ENCODE measurements at regions not wholly inside any gene's neighbourhood (a gene's known extent, or its start where the extent isn't known, plus 50 kb on each side); places are given as distances from the start of the nearest gene placed in this dataset.
"Not testable (repeated sequence)": the region's sequence is repeated elsewhere in the genome, so short reads cannot be mapped to it uniquely, and the experiment has no call there.

DNA sequence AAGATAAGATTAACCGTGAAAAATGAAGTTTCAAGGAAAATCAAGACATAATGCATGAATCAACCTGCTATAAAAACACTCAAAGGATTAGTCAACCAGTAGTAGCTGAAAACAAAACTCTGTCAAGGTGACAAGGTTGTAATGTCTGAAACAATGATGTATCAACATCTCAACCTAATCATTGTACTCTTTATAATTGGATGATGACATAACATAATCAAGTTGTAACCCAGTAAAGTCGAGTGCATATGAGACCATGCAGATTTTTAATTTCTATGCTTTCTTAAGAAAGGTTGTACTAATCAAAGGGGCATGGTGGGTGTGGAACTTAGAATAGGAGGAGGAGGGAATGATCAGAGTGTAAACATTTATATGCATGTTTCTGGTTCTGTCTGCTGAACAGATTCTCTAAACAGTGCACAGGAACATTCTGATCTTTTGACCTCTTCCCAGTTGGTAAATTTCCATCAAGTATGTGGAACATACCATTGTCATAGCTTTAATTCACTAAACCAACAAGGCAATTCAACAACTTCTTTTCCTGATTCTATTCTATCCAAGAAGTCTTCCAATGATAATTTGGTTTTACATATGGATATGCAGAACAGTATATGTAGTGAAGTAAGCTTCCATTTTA lies 253.7 kb downstream of the TTC6 start:
- DNase-seq, result no peak

DNA sequence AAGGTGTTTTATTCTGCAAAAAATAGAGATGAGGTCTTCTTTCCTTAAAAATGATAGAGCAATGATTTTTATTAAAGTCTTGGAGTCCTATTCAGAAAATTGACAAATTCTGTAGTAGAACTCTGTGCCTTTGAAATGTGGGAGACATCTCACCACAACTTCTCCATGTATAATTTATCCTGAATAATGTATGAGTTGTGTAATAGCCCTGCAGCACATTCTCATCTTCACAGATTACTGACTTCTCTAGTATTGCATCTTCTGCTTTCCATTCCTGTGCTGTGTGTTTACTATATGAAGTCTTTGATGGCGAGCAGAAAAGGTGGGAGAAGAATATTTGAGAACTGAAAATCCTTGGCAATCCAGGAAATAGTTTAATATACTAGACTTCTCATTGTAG lies 255.6 kb downstream of the TTC6 start:
- DNase-seq, result no peak

DNA sequence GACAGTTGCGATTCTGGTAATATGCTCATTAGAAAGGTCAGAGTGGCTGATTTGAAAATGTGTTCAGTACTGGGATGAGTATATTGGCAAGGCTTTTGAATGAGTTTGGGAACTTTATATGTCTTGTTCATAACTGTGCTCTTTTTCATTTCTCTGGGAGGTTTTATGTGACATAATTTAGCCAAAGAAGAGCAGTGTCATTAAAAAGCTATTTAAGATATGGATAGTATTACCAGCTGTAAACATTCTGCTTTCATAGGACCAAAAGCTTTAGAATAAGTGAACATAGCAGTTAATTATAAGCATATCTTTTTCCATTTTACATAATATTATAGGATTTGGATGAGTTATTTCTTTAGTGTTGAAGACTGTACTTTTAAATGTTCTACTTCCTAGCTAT lies 260.4 kb downstream of the TTC6 start:
- no peak for DNase-seq

DNA sequence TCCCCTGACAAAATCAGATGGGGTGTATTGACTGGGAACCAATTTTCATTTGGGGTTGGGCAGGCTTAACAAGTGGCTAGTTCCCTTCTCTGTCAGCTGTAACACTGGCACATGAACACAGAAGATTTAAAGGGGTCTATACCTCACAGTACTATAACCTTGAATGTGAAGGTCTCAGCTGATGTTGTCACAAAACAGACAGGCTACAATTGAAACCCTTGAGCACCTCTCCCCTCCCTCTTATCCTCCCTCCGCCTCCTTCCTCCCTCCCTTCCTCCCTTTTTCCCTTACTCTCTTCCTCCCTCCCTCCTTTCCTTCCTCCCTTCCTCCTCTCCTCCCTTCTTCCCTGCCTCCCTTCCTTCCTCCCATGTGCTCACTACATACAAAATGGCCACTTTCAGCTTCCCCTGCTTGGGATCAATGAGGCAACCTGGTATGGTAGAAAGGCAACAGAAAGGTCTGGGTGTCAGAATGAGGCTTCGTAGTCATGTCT lies 262.4 kb downstream of the TTC6 start:
- no peak for DNase-seq

DNA sequence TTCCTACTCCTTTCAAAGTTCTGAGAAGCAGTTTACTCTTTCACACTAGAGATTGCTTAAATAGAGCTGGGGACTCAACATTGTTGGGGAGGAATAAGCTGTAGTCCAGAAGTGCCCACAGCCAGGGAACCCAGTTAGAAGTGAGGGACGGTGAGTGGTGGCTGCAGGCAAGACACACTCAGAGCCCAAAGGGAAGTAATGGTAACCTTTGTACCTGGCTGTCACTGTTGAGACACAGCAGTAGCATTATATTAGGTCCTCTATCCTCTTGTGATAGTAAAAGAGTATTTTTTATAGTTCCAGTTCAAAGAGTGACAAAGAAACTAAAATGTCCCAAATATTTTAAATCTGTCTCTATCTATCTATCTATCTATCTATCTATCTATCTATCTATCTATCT lies 263.3 kb downstream of the TTC6 start:
- DNase-seq, result no peak

DNA sequence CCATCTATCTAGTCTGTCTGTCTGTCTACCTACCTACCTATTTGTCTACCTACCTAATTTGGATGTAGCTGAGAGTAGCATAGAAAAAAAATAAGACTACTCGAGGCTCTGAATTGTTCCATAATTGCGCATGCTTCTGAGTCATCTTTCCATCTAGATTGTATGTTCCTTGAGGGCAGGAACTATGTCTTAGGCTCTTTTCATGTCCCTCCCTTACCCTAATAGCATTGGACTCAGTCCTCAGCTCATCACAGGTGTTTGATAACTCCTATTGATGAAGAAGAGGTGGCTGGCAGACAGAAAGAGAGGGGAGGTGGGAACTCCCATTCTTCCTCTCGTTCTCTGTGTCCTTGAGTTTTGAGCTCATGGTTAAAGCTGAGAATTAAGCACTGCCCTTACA lies 263.7 kb downstream of the TTC6 start:
- DNase-seq, result no peak

DNA sequence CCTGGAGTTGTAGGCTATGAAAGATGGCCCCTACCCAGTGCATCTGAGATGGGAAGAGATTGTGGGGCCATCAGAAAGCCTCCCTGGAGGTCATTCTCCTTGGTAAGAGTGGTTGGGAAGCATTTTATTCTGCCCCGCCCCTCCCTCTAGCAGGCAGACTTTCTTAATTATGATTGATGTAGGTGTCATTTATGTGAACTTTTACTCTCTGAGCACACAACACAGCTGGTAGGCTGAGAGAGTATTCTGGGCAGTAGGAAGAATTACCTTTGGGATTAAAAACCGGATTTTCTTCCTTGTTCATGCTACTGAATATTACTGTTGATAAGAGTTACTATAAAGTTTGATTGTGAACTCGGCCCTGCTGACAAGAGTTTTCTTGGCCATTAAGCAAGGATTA lies 266.8 kb downstream of the TTC6 start:
- DNase-seq, result no peak

DNA sequence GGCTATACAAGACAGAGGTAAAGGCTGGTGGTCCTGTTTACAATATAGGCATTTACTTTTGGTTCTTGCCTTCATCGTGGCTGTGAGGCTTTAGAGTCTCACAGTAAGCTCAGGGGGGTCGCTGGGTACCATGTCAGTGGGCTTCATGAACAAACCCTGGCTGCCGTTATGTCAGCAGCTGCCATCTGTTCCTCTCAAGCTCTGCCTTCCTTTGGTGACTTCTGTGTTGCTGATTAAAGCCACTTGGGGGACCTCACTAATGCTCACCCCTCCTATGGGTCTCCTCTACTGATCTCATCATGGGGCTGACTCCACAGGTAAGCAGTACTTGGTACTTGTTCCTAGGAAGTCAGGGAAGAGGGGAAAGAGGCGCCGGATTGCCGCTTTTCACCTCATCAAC lies 268.7 kb downstream of the TTC6 start:
- no peak for DNase-seq

DNA sequence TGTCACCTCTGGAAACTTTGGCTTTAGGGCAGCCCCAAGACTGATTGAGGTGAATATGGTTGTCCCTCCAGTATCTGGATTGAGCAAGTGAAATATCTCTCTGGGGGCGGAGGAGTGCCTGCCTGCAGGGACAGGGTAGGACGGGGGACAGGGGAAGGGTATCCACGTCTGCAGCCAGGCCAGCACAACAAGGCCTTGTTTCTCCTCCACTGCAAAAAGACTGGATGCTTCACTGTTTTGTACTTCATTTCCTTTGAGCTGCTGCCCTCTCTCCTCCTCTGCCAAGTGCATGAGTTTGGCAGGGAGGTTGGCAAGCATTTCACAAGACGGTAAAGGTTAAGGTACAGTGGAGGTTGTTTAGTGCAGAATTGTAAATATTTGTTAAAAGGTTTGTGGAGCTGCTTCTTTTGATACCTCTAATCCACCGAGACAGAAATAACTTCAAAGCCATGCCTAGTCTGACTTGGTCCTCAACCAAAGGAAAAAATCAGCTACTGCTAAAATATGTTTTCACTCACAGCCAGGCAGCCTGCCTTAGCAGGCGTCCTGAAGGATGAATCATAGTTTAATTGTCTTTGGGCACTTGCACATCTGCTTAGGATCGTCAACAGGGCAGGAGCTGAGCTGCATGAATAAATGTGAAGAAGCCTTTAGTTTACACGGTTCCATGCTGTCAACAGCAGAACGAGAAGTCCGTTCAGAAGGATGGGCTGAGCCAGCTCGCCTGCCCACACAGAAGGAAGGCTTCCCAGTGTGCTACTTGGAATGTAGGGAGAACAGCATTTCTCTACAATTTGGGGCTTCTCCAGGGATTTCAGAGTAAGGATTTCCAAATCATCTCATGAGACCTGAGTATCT lies 269.7 kb downstream of the TTC6 start:
- DNase-seq, result no peak

DNA sequence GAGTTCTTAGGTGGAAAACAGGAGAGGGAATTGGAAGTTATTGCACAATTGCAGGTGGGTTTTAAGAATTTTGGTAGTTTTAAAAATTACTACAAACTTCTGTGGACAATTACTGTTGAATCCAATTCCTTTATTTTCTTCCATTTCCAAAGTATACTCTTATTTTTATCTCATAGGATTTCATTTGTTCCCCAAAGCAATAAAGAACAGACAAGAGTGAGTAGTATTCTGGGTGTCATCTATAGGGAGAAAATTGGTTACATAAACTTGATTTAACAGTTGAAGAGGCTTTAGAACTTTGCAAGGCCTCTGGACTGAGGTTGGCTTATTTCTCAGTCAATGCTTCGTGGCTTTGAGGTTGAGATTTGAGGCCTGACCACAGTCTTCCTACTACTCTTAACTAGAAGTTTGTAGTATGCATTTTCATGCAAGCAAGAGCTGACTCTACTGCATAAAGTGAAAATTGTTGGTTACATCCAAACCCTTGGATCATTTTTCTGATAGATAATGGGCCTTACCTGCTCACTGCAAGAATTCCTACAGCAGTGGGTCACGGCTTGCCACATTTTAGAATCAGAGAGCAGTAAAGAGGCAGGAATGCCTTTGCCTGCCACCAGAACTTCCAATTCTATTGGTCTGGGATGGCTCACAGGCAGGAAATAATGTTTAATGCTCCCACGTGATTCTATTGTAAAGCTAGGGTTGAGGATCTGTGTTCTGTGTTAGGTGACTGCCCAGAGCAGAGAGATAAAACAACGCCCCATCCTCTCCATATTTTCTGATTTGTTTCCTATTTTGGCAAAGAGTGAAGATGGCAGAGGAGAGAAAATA lies 270.5 kb downstream of the TTC6 start:
- no peak for DNase-seq

DNA sequence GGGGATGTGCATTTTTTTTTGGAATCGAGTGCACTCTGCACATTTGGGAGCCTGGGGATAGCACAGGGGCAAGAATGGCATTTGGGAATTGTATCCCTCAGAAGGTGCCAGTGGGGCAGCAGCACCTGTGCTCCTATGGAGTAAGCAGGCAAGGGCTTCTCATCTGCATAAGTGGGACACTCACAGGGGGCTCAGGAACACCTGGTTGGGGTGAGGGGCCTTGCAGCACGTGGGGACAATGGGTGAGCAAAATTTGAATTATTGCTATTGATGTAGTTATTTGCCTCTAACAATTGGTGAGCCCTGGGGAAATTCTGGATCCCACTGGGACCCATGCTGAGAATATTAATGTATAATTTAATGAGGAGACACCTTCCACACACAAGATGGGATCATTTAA lies 274.2 kb downstream of the TTC6 start:
- DNase-seq, result no peak

DNA sequence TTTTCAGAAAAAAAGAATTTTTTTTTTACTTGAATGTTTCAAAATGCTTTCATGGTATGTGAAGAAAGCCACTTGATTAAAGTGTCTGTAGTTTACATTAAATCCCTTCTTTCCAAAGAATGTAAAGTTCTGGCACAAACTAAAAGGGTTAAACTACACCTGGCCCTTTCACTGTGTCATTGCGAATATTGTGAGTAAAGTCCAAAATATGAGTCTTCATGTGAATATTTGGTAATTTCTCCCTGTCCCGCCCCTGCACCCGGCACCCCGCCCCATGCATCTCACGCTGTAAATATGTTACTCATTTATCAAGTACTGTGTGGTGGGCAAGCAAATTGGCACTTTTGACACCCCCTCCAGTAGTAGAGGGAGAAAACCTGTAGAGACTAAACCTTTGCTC lies 274.7 kb downstream of the TTC6 start:
- DNase-seq, result no peak

DNA sequence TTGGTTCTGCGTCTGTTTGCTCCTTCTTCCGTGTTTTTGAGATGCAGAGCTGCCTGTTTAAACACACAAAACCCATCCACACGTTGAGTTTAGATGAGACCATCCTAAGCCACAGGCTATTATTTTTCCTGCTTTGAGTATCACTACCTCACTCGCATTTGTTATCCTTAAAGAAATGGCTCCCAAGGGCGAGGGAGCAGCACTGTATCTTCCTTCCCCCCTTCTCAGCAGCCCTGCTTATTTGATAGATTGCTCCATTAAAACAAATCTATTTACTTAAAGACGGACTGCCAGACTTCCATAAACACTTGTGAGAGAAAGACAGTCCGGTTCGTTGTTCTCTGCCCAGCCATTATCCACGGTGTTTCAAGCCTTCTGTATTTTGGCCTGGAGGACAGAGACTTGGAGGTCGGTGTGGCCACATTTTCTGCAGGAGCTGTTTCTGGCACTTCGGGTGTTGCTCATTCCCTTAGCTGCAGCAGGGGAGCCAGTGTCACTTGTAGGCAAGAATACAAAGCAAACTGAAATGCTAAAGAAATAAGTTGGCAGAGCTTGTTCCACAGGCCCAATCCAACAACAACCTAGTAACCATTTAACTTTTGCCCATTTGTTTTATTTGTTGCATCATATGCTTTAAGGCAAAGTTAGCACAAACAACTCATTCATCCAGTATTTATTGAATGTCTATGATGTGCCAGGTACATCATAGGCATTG lies 275.4 kb downstream of the TTC6 start:
- no peak for DNase-seq

DNA sequence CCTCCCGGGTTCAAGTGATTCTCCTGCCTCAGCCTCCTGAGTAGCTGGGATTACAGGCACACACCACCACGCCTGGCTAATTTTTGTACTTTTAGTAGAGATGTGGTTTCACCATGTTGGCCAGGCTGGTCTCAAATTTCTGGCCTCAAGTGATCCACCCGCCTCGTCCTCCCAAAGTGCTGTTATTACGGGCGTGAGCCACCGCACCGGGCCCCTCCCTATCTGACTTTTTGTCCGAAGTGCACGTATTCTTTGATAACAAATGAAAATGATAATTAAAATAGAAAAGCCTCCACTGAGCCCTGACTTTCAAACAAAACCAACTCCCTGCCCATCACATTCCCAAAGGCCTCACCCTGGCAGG lies 278.6 kb downstream of the TTC6 start:
- DNase-seq, result not testable (repeated sequence)

DNA sequence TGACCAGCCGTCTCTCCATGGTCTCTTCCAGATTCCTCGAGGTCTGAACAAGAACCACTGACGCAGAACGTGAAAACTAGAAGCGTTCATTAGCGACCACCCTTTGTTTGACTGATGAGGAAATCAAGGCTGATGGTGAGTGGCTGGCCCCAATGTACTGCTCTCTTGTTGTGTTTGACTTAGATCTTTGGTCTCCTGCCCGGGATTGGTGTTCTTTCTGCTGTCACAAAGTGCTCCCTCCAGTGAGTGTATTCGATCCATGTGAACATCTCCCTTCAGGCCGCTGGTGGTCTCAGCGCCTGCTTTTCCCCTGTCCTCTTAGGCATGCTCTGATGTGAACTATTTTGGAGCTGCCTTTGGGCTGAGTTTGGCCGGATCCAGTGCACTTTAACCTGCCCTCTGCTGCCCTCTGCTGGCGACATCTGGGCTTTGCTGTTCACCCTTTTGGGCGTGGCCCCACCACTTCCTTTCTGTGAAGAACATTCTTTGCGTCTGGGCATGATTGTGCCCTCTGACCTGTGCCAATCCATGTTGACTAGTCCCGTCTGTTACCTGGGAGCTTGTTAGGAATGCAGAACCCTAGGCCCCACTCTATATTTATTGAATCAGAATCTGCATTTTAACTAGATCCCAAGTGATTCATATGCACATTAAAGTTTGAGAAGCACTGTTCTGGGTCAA lies 279.1 kb downstream of the TTC6 start:
- DNase-seq, result peak; percentile 73

DNA sequence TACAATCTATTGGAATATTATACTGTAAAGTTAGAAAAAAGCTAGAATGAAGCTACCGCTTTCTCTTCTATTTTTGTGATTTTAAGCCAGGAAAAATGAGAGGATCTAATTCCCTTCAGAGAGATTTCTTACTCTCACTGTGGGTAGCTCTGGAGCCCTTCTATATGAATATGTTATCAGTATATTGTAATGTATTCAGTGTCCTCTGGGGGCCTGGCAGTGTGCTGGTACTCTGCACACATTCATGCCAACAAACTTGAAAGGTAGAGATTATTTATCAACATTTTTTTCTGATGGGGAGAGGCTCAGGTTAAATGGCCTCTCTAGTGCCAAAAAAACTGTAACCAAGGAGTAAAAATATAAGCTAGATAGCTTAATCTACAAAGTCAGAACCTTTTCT lies 292.8 kb downstream of the TTC6 start:
- no peak for DNase-seq

DNA sequence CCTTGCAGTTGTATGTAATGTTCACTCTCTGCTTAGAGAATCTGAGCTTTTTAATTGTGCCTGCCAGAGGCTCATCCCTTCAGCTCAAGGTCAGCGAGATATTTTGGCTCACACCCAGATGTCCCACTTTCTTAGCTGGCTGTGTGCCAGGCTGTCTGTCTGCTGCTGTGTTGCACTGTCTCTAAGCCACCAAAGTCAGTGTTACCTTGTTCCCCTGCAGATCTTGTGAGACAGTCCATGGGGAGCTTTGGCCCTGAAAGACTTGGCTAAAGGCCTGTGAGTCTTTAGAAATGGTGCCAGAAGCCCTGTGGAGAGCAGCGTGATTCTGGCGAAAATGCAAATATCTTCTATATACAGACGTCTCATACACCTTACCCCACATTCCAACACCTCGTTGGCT lies 293.7 kb downstream of the TTC6 start:
- DNase-seq, result no peak

DNA sequence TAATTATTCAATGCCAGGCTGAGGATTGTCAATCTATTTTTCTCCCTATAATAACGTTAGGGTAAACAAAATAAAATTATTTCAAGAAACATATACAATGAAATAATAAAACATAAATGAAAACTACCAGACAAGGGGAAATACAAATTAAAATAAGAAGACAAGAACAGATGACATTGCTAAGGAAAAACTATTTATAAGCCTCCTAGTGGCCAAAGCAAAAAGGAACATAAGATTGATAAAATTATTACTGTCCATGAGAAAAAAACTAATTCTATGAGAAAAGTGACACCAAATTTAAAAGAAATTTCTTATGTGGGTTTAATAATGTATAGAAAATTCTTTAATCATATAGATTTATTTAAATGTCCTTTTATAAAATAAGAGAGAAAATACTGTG lies 294.7 kb downstream of the TTC6 start:
- DNase-seq, result no peak

DNA sequence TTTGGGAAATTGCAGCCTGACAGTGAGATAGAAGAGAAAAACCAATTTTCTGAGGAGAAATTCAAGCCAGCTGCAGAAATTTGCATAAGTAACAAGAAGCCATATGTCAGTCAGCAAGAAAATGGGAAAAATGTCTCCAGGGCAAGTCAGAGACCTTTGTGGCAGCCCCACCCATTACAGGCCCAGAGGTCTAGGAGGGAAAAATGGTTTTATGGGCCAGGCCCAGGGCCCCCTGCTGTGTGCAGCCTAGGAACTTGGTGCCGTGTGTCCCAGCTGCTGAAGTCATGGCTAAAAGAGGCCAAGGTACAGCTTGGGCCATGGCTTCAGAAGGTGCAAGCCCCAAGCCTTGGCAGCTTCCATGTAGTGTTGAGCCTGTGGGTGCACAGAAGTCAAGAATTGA lies 296.1 kb downstream of the TTC6 start:
- not testable (repeated sequence) for DNase-seq

DNA sequence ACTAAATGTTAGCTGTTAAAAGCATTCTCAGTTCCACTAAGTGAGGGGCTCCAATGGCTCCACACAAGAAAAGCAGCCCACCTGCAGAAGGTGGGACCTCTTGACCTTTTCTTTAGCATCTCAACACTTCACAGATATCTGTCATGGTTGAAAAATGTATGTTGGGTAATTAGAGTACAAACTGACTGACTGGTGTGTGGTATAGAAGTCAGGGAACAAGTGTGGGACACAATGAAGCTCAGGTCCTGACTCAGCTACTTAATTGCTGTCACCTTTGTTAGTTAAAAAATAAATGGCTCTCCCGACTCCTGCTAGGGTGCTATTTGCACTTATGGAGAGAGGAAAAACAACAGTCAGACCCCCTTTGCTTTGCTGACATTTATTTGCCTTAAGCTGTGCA lies 299.0 kb downstream of the TTC6 start:
- no peak for DNase-seq

DNA sequence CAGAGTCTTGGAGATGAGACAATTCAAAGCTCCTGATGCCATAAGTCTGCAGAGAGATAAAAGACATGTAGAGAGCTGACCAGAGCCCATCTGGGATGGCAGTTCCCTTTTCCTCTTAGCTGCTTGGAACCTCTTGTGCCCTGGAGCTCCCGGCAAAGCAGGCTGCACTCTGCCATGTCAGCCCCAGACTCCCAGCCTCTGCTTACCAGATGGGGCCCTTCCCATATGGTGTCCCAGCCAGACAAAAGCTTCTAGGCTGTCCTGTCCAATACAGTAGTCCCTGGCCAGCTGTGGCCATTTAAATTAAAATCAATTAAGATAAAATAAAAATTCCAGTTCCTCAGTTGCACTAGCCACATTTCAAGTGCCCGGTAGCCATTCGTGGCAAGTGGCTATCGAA lies 303.9 kb downstream of the TTC6 start:
- DNase-seq, result no peak

DNA sequence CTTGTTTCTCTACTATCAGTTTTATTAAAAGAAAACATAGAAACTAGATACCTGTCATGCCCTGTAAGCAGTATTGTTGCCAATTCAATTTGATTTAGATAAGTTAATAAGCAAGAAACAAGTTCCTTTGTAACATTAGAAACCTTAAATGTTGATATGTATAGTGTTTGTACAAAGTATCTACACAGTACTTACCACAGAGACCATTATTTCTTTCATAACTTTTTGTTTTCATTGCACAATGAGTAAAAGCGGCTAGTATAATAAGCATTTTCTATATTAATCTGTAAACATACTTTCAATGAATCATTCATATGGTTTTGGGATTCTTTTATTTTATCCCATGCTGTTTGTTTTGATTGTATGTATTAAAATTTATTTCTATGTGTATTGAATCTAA lies 305.1 kb downstream of the TTC6 start:
- DNase-seq, result no peak
